A172 (cell line): ENCODE measurements at regions not wholly inside any gene's neighbourhood (a gene's known extent, or its start where the extent isn't known, plus 50 kb on each side); places are given as distances from the start of the nearest gene placed in this dataset.

ENCODE experiments used
- DNase-seq: peaks from one replicate; pipeline ENCODE4 v3.0.0-alpha.2; 2015; ENCODE audit warnings: low spot score

DNA sequence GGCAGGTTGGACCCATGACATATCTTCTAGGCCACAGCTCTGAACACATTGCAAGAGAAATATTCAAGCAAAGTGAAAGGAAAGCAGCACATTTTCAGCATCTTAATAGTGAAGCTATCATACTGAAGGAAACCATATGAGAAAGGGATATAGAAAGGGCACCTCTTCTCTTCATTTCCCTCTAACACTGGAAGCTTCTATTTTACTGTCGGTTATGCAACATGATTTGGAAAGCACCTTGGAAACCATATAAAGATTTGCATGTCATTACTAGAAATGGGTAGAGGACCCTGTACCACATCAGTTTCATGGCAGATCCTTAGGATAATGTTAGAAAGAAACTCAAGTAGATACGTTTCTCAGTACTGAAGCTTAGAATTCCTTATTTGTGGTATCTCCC lies 70.5 kb upstream of the HMGN3 start:
- DNase-seq: no peak

DNA sequence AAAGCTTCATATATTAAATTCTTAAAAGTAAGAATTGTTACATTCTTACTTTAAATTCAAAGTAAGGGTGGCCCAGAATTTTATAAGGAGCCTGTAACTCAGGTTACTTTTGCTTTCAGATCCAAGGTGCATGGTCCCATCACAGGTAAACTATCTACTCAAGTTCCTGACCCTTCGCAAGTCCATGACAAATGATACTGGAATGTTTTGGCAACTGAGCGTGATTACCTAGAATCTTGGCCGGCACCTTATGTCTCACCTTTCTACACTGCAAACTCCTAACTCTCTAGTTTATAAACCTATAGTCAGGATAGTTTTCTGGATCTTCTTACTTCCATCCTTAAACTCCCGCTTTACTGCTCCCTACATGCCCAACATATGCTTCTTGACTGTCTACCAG lies 67.9 kb upstream of the HMGN3 start:
- no peak for DNase-seq

DNA sequence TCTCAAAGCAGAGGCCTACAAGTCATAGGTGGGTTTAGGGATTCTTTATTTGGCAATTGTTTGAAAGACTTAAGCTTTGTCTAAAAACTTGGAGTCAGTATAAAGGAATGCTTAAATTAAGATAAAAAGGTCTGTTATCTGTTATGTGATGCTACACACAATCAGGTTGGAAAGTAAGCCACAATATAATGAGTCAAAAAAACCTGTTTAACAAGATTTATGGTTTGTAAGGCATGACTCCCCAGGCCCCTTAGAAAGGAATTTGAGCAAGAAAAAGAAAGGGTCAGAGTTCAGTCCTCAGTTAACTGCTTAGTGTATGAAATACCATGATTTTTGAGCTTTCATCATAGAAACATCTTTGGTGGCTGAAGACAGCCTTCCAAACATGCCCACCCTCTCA lies 66.8 kb upstream of the HMGN3 start:
- no peak for DNase-seq

DNA sequence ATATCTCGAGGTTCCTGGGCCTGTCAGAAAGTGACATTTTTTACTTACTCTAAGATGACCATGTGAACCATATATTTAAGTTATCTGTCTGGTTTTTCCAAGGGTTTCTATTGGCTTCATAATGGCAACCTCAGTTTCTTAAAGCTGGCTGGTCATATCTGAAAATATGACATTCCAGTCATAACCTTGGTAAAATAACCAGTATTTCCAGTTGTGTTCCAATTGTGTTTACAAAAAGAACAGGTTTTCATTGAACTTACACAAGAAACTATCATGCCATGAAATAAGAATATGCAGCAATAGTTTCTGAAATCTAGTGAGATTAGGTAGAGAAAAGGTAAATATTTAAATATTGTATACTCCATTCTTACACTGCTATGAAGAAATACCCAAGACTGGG lies 61.7 kb upstream of the HMGN3 start:
- no peak for DNase-seq
